ENCODE measurements at regions not wholly inside any gene's neighbourhood (a gene's known extent, or its start where the extent isn't known, plus 50 kb on each side); places are given as distances from the start of the nearest gene placed in this dataset.

DNA sequence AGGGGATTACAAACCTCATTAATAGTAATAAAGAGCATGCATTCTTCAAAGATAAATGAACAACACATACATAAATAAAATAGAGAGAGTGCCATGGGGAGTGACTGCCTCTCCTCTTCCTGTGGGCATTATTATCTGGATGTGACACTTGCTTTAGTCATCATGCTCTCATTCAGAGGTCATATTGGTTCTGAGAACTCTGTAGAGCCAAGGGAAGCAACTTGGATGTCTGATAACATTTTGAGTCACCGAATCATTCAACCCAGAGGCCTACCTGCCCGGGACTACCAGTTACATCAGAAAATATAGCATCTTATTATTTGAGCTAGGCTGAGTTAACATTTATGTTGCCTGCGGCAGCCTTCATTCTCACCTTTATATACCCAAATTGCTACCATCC lies 489.5 kb downstream of the STIM2 start:
- DNase-seq (ENCODE audit: low read depth), result peak; percentile 52
- TF ChIP-seq, protein P1, sequence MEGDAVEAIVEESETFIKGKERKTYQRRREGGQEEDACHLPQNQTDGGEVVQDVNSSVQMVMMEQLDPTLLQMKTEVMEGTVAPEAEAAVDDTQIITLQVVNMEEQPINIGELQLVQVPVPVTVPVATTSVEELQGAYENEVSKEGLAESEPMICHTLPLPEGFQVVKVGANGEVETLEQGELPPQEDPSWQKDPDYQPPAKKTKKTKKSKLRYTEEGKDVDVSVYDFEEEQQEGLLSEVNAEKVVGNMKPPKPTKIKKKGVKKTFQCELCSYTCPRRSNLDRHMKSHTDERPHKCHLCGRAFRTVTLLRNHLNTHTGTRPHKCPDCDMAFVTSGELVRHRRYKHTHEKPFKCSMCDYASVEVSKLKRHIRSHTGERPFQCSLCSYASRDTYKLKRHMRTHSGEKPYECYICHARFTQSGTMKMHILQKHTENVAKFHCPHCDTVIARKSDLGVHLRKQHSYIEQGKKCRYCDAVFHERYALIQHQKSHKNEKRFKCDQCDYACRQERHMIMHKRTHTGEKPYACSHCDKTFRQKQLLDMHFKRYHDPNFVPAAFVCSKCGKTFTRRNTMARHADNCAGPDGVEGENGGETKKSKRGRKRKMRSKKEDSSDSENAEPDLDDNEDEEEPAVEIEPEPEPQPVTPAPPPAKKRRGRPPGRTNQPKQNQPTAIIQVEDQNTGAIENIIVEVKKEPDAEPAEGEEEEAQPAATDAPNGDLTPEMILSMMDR (IDR thresholded peaks at IDR 0.05; ENCODE audit: insufficient read depth, low read length), result no peak
- no peak overlapping the region for H3K4me3 ChIP-seq (ENCODE audit: low read depth, low read length)

DNA sequence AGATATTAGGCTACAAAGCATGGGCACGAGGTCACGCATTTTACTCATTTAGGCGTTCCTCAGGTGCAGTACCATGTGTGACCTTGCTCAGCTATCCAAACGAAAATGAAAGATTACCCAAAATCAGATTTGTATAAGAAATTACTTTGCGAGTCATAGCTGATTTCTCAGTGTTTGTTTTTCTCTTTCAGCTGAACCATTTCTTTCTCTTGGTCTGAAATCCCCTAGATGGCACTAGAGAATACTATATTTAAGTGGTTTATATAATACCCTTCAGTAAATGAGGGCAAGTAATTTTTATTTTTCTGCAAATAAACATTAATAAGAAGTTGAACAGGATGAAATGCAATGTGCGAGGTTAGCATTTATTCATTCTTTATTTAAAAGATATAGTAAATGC lies 496.6 kb downstream of the STIM2 start:
- peak; percentile 69 for DNase-seq (ENCODE audit: low read depth)
- TF ChIP-seq, protein P1 (IDR thresholded peaks at IDR 0.05; ENCODE audit: insufficient read depth, low read length), result peak; percentile 50
- no peak overlapping the region for H3K4me3 ChIP-seq (ENCODE audit: low read depth, low read length)

DNA sequence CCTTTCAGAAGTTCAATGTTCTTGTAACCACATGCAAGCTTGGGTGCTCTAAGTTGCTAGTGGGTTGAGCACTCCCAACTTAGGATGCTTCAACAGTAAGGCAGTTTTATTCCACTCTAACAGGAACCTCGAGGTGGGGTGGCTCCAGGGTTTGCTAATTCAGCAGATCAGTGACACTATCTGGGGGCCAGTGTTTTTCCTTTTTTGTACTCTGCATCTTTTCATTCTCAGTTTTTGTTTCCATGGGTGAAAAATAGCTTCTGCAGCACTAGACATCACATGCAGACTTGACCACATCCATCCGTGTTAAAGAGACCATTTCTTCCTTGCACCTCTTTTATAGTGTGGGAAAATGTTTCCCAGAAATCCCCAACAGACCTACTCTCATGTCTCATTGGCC lies 497.6 kb downstream of the STIM2 start:
- H3K4me3 ChIP-seq (ENCODE audit: low read depth, low read length), result no peak overlapping the region
- TF ChIP-seq, protein P1 (IDR thresholded peaks at IDR 0.05; ENCODE audit: insufficient read depth, low read length), result no peak
- no peak for DNase-seq (ENCODE audit: low read depth)

DNA sequence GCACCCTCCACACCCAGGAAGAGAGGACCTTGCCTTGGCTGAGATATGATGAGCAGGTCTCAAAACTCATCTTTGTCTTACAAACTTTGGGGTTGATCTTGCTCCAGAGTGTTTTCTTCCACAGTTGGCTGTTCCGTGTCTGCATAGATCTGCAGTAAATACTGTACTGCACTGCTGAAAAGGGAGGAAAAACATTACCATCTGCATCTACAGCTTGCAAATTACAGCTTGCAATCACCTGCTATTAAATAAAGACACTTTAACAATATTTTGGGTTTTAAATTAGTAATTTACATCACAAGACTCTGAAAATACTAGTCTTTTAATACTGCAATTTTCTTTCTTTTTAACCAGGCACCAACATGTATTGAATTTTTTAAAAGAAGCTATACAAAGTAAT lies 499.5 kb downstream of the STIM2 start:
- no peak for DNase-seq (ENCODE audit: low read depth)
- TF ChIP-seq, protein P1 (IDR thresholded peaks at IDR 0.05; ENCODE audit: insufficient read depth, low read length), result no peak
- H3K4me3 ChIP-seq (ENCODE audit: low read depth, low read length), result no peak overlapping the region

DNA sequence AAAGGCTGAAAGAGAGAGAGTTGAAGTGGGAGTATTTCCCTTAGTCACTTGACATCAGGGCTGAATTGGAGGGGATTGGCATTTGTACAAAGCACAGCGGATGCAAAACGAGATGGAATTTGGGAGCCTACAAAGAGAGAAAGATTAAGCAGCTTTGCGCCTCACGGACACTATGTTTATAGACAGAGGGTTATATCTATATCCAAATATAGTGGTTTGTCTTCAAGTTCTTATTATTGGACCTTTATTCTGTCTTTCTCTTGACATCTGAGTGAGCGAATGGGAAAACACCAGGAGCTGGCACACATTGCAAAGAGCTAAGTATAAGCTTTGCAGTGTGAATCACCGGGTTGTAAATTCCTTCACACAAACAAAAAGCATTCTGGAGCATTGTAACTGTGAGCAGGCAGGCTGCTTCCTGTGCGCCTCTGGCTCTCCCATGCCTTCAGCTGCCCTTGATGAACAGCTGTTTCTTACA lies 500.2 kb downstream of the STIM2 start:
- DNase-seq (ENCODE audit: low read depth), result peak; percentile 91
- TF ChIP-seq, protein P1 (IDR thresholded peaks at IDR 0.05; ENCODE audit: insufficient read depth, low read length), result no peak
- no peak overlapping the region for H3K4me3 ChIP-seq (ENCODE audit: low read depth, low read length)

DNA sequence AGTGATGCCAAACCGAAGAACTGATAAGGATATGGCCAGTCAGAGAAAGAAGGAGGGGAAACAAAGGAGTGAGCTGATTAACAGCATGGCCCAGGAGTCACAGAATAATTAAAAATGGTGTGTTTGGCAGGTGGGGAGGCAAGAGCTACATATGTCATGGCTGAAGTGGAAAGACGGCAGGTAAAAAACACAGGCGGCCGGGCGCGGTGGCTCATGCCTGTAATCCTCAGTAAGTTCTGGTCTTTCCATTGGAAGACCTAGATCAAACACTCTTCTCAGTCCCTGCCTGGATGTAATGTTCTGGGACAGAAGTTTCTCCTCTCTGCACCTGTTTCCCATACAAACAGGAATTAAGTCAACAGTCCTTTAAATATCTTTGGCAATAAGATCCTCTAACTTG lies 503.9 kb downstream of the STIM2 start:
- no peak overlapping the region for H3K4me3 ChIP-seq (ENCODE audit: low read depth, low read length)
- no peak for DNase-seq (ENCODE audit: low read depth)
- TF ChIP-seq, protein P1 (IDR thresholded peaks at IDR 0.05; ENCODE audit: insufficient read depth, low read length), result no peak

DNA sequence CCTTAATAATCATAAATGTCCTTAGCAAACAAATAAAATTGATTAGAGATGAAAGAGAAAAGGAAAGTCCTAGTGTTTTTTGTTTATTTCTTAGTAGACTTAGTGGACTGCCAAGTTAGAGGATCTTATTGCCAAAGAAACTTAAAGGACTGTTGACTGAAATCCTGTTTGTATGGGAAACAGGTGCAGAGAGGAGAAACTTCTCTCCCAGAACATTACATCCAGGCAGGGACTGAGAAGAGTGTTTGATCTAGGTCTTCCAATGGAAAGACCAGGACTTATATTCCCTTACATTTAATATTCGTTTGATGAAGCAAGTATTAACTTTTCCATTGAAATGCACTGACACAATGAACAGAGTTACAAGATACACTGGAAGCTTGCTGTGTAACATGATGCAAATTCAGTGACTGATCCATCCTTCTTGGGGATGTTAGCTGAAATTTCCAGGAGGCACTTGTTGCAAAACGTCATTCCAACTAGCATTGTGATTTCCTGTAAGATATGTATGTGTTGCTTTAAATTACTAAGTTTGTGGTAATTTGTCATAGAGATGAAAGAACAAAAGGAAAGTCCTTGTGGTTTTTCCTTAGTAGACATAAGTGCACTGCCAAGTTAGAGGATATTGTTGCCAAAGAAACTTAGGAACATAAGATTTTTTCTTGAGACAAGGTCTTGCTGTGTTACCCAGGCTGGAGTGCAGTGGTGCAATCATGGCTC lies 505.6 kb downstream of the STIM2 start:
- no peak overlapping the region for H3K4me3 ChIP-seq (ENCODE audit: low read depth, low read length)
- peak; percentile 97 for DNase-seq (ENCODE audit: low read depth)
- TF ChIP-seq, protein P1 (IDR thresholded peaks at IDR 0.05; ENCODE audit: insufficient read depth, low read length), result no peak

Data from fibroblast of the aortic adventitia (primary cell).